ENCODE measurements at regions not wholly inside any gene's neighbourhood (a gene's known extent, or its start where the extent isn't known, plus 50 kb on each side); places are given as distances from the start of the nearest gene placed in this dataset.

- no peak for TF ChIP-seq POLR2A (IDR thresholded peaks at IDR 0.05; ENCODE audit: low read depth)
- no peak for TF ChIP-seq CTCF (IDR thresholded peaks at IDR 0.05)
- TF ChIP-seq EP300 (IDR thresholded peaks at IDR 0.05) = no peak
- no peak for TF ChIP-seq POLR2AphosphoS5 (IDR thresholded peaks at IDR 0.05)
Observed at GRCh38 chr18:45379903-45380302, 235.4 kb upstream of the SLC14A2 start.
